ENCODE measurements at regions not wholly inside any gene's neighbourhood (a gene's known extent, or its start where the extent isn't known, plus 50 kb on each side); places are given as distances from the start of the nearest gene placed in this dataset.

GRCh38 chr2:237196409-237196808 lies 110.7 kb downstream of the COPS8 start:
- no peak for TF ChIP-seq CTCF (conservative IDR thresholded peaks at IDR 0.05)
- DNase-seq (ENCODE audit: low read depth, low spot score) = no peak
- H3K27ac Mint-ChIP-seq (ENCODE audit: unreplicated experiment) = no peak overlapping the region

GRCh38 chr2:237196866-237197618 lies 111.4 kb downstream of the COPS8 start:
- TF ChIP-seq CTCF (conservative IDR thresholded peaks at IDR 0.05) = no peak
- Mint-ChIP-seq H3K4me3 (no peak overlapping the region), H3K27me3 (ENCODE audit: low read depth) (no peaks in the 10 kb centered on the region), H3K27ac (ENCODE audit: unreplicated experiment) (no peak overlapping the region), H3K36me3 (ENCODE audit: low read depth) (no peaks in the 10 kb centered on the region), H3K4me1 (peaks cover 18% of the 10 kb centered on the region), H3K9me3 (no peaks in the 10 kb centered on the region)
- DNase-seq (ENCODE audit: low read depth, low spot score) = no peak

More at GRCh38 chr2:237196409-237196808, 110.7 kb downstream of the COPS8 start:
- Mint-ChIP-seq H3K4me1 (peaks cover 11% of the 10 kb centered on the region), H3K4me3 (no peak overlapping the region), H3K36me3 (ENCODE audit: low read depth) (no peaks in the 10 kb centered on the region), H3K9me3 (no peaks in the 10 kb centered on the region), H3K27me3 (ENCODE audit: low read depth) (no peaks in the 10 kb centered on the region)

GRCh38 chr2:237198164-237198855 lies 112.6 kb downstream of the COPS8 start:
- peaks cover 23% of the 10 kb centered on the region for H3K4me1 Mint-ChIP-seq
- no peaks in the 10 kb centered on the region for H3K27me3 Mint-ChIP-seq (ENCODE audit: low read depth)
- no peak for TF ChIP-seq CTCF (conservative IDR thresholded peaks at IDR 0.05)
- H3K4me3 Mint-ChIP-seq = no peak overlapping the region
- DNase-seq (ENCODE audit: low read depth, low spot score) = no peak
- H3K36me3 Mint-ChIP-seq (ENCODE audit: low read depth) = no peaks in the 10 kb centered on the region
- H3K9me3 Mint-ChIP-seq = no peaks in the 10 kb centered on the region
- H3K27ac Mint-ChIP-seq (ENCODE audit: unreplicated experiment) = no peak overlapping the region

- H3K27ac Mint-ChIP-seq (ENCODE audit: unreplicated experiment) = no peak overlapping the region
- DNase-seq (ENCODE audit: low read depth, low spot score) = no peak
- H3K36me3 Mint-ChIP-seq (ENCODE audit: low read depth) = no peaks in the 10 kb centered on the region
- no peaks in the 10 kb centered on the region for H3K27me3 Mint-ChIP-seq (ENCODE audit: low read depth)
- H3K4me1 Mint-ChIP-seq = peaks cover 29% of the 10 kb centered on the region
- H3K4me3 Mint-ChIP-seq = no peak overlapping the region
- TF ChIP-seq CTCF (conservative IDR thresholded peaks at IDR 0.05) = no peak
- no peaks in the 10 kb centered on the region for H3K9me3 Mint-ChIP-seq
These were observed 113.4 kb downstream of the COPS8 start for GRCh38 chr2:237199082-237199481.

- TF ChIP-seq CTCF (conservative IDR thresholded peaks at IDR 0.05) = no peak
- Mint-ChIP-seq H3K27ac (ENCODE audit: unreplicated experiment) (no peak overlapping the region), H3K36me3 (ENCODE audit: low read depth) (no peaks in the 10 kb centered on the region), H3K27me3 (ENCODE audit: low read depth) (no peaks in the 10 kb centered on the region), H3K4me1 (peaks cover 29% of the 10 kb centered on the region), H3K4me3 (no peak overlapping the region), H3K9me3 (no peaks in the 10 kb centered on the region)
- DNase-seq (ENCODE audit: low read depth, low spot score) = no peak
These were observed 113.9 kb downstream of the COPS8 start for GRCh38 chr2:237199577-237199976.

Data from neural crest cell (in vitro differentiated cells).